Mesenchymal stem cell (in vitro differentiated cells and primary cell): ENCODE measurements at regions not wholly inside any gene's neighbourhood (a gene's known extent, or its start where the extent isn't known, plus 50 kb on each side); places are given as distances from the start of the nearest gene placed in this dataset.
"Not testable (repeated sequence)": the region's sequence is repeated elsewhere in the genome, so short reads cannot be mapped to it uniquely, and the experiment has no call there.

Experiments used
- DNase-seq: peaks from one replicate; pipeline ENCODE4 v3.0.0-alpha.2; 2013
- H2AFZ ChIP-seq: one replicate; pipeline ENCODE4 v1.6.1; 2013; ENCODE audit warnings: low read depth, mild to moderate bottlenecking, control low read depth, inconsistent platforms, low read length, moderate library complexity
- H2AK5ac ChIP-seq: 2 replicates; pipeline ENCODE4 v1.6.1; 2013; ENCODE audit warnings: low read length, moderate library complexity, mild to moderate bottlenecking, inconsistent platforms; ENCODE audit not compliant: severe bottlenecking
- H2BK120ac ChIP-seq: one replicate; pipeline ENCODE4 v1.6.1; 2013; ENCODE audit warnings: low read depth, mild to moderate bottlenecking, inconsistent platforms, low read length, moderate library complexity
- H2BK12ac ChIP-seq, 2 experiments: one replicate each; pipeline ENCODE4 v1.6.1; 2013; ENCODE audit warnings: inconsistent platforms in 2 of 2, low read length in 2 of 2, mild to moderate bottlenecking in 2 of 2, moderate library complexity in 2 of 2, control low read depth in 1 of 2
- H2BK15ac ChIP-seq: one replicate; pipeline ENCODE4 v1.6.1; 2013; ENCODE audit warnings: mild to moderate bottlenecking, low read depth, inconsistent platforms; ENCODE audit not compliant: poor library complexity, severe bottlenecking
- H2BK5ac ChIP-seq: 2 replicates; pipeline ENCODE4 v1.6.1; 2013; ENCODE audit warnings: low read depth, mild to moderate bottlenecking, low read length, control low read depth, inconsistent platforms; ENCODE audit not compliant: poor library complexity, severe bottlenecking
- H3K14ac ChIP-seq, 2 experiments: one replicate each; pipeline ENCODE4 v1.6.1; 2013; ENCODE audit warnings: inconsistent platforms in 2 of 2, low read length in 2 of 2, control low read depth in 1 of 2, mild to moderate bottlenecking in 1 of 2, moderate library complexity in 1 of 2
- H3K18ac ChIP-seq, 2 experiments: one replicate each; pipeline ENCODE4 v1.6.1; 2013; ENCODE audit warnings: inconsistent platforms in 2 of 2, low read length in 2 of 2, control low read depth in 1 of 2, low read depth in 1 of 2, mild to moderate bottlenecking in 1 of 2
- H3K23ac ChIP-seq, 2 experiments: one replicate each; pipeline ENCODE4 v1.6.1; 2013; ENCODE audit warnings: inconsistent platforms in 2 of 2, low read length in 2 of 2, mild to moderate bottlenecking in 2 of 2, moderate library complexity in 2 of 2, control low read depth in 1 of 2
- H3K27ac ChIP-seq: 2 replicates; pipeline ENCODE4 v1.5.1; 2013; ENCODE audit warnings: mild to moderate bottlenecking, moderate library complexity, low read length, control low read depth, inconsistent platforms; ENCODE audit not compliant: poor library complexity, severe bottlenecking
- H3K27me3 ChIP-seq, 2 experiments: 2 replicates each; pipeline versions ENCODE4 v1.6.1 to v1.7.0; 2013; ENCODE audit warnings: low read length in 2 of 2, mild to moderate bottlenecking in 2 of 2, moderate library complexity in 2 of 2, control low read depth in 1 of 2, inconsistent platforms in 1 of 2; ENCODE audit not compliant: control insufficient read depth in 1 of 2, insufficient read depth in 1 of 2
- H3K36me3 ChIP-seq, 2 experiments: 2 replicates each; pipeline versions ENCODE4 v1.6.1 to v1.7.0; 2013; ENCODE audit warnings: low read length in 2 of 2, control low read depth in 1 of 2, inconsistent platforms in 1 of 2, low read depth in 1 of 2, mild to moderate bottlenecking in 1 of 2; ENCODE audit not compliant: insufficient read depth in 2 of 2, control insufficient read depth in 1 of 2
- H3K4ac ChIP-seq, 2 experiments: one replicate each; pipeline ENCODE4 v1.6.1; 2013; ENCODE audit warnings: inconsistent platforms in 2 of 2, low read length in 2 of 2, mild to moderate bottlenecking in 2 of 2, moderate library complexity in 2 of 2, control low read depth in 1 of 2, low read depth in 1 of 2
- H3K4me1 ChIP-seq: 2 replicates; pipeline ENCODE4 v1.6.1; 2013; ENCODE audit warnings: low read depth, low read length, control low read depth; ENCODE audit not compliant: control insufficient read depth, insufficient read depth
- H3K4me2 ChIP-seq: 2 replicates; pipeline ENCODE4 v1.6.1; 2013; ENCODE audit warnings: low read length, mild to moderate bottlenecking, inconsistent platforms; ENCODE audit not compliant: poor library complexity, severe bottlenecking
- H3K4me3 ChIP-seq, 2 experiments: 2 replicates each; pipeline versions ENCODE4 v1.5.1 to v1.7.0; 2013; ENCODE audit warnings: low read length in 2 of 2, mild to moderate bottlenecking in 2 of 2, control low read depth in 1 of 2, low read depth in 1 of 2; ENCODE audit not compliant: insufficient read depth in 1 of 2
- H3K79me1 ChIP-seq: replicated peaks from 2 replicates; pipeline ENCODE4 v1.6.1; 2013; ENCODE audit warnings: mild to moderate bottlenecking, control low read depth, low read length, inconsistent platforms; ENCODE audit not compliant: poor library complexity, severe bottlenecking
- H3K9ac ChIP-seq: 2 replicates; pipeline ENCODE4 v1.7.0; 2013; ENCODE audit warnings: mild to moderate bottlenecking, low read length, moderate library complexity
- H3K9me3 ChIP-seq: 2 replicates; pipeline ENCODE4 v1.7.0; 2013; ENCODE audit warnings: mild to moderate bottlenecking, low read length; ENCODE audit not compliant: control insufficient read depth
- H4K8ac ChIP-seq: one replicate; pipeline ENCODE4 v1.6.1; 2013; ENCODE audit warnings: inconsistent platforms, mild to moderate bottlenecking, low read length, moderate library complexity
- H4K91ac ChIP-seq: one replicate; pipeline ENCODE4 v1.6.1; 2013; ENCODE audit warnings: mild to moderate bottlenecking, low read length, inconsistent platforms
- WGBS: methylation state at CpG from one replicate; pipeline ENCODE4 v1.1.7; 2013; ENCODE audit warnings: mixed read lengths; 5-methylcytosine and 5-hydroxymethylcytosine counted together

DNA sequence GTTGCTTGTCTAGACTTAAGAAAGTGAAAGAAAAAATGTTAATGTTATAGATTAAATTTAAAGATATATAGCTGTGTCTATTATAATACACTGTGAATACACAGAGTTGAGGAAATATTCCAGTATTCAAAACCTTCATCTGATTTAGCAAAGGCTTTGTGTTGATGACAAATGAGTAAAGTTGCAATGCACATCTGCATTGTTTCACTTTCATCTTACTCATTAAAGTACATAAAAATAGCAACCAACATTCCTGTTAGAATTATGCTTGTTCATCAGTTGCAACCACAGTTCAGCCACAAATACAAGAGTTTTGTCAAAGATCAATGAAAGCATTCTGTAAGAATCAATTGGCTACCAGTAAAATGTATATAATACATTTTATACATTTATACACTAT lies 346.4 kb upstream of the SLC7A11 start:
- Histone ChIP-seq H3K4me2 (no peak overlapping the region), H2AFZ (no peak overlapping the region), H2BK5ac (no peak overlapping the region), H3K4me3 (no peak overlapping the region), H3K23ac (no peak overlapping the region), H4K8ac (no peak overlapping the region), H3K14ac (no peak overlapping the region), H3K27ac (no peak overlapping the region), H2BK12ac (no peak overlapping the region), H3K9ac (no peak overlapping the region), H4K91ac (no peak overlapping the region), H3K18ac (no peak overlapping the region), H3K27me3 (no peaks in the 10 kb centered on the region), H2BK120ac (no peak overlapping the region), H3K79me1 (no peaks in the 10 kb centered on the region), H2AK5ac (no peak overlapping the region), H3K4me1 (no peaks in the 10 kb centered on the region), H2BK15ac (no peak overlapping the region), H3K36me3 (no peaks in the 10 kb centered on the region), H3K9me3 (no peaks in the 10 kb centered on the region), H3K4ac (no peak overlapping the region)
- no peak for DNase-seq

DNA sequence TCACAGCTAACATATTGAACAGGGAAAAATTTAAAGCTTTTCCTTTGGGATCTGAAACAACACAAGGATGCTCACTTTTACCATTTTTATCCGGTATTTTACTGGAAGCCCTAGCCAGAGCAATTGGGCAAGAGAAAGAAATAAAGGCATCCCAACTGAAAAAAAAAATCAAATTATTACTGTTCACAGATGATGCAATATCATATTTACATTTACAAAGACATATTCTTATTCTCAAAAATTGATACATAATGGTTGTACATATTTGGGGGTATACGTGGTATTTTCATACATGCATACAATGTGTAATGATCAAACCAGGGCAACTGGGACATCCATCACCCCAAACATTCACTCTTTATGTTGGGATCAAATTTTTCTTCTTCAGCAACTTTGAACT lies 337.0 kb upstream of the SLC7A11 start:
- Histone ChIP-seq H2BK120ac (no peak overlapping the region), H3K9ac (no peak overlapping the region), H3K27ac (no peak overlapping the region), H3K79me1 (no peaks in the 10 kb centered on the region), H3K9me3 (peaks cover 36% of the 10 kb centered on the region), H2BK5ac (no peak overlapping the region), H3K4ac (no peak overlapping the region), H3K27me3 (no peaks in the 10 kb centered on the region), H3K18ac (no peak overlapping the region), H3K4me2 (no peak overlapping the region), H2BK15ac (no peak overlapping the region), H3K36me3 (no peaks in the 10 kb centered on the region), H4K91ac (no peak overlapping the region), H3K4me1 (no peaks in the 10 kb centered on the region), H3K4me3 (no peak overlapping the region), H2AFZ (no peak overlapping the region), H3K23ac (no peak overlapping the region), H4K8ac (no peak overlapping the region), H2AK5ac (no peak overlapping the region), H2BK12ac (no peak overlapping the region), H3K14ac (no peak overlapping the region)
- 100% methylated on average over 1 of the region's 2 CpGs for WGBS
- no peak for DNase-seq

DNA sequence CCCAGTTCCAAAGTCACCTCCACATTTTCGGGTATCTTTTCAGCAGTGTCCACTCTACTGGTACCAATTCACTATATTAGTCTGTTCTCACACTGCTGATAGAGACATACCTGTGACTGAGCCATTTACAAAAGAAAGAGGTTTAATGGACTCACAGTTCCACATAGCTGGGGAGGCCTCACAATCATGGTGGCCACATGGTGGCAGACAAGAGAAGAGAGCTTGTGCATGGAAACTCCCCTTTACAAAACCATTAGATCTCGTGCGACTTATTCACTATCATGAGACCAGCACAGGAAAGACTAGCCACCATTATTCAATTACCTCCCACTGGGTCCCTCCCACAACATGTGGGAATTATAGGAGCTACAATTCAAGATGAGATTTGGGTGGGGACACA lies 335.7 kb upstream of the SLC7A11 start:
- not testable (repeated sequence) for H3K4me1 ChIP-seq, H3K4me2 ChIP-seq, H3K4me3 ChIP-seq, H2BK12ac ChIP-seq, H2BK5ac ChIP-seq, H4K91ac ChIP-seq, H4K8ac ChIP-seq, H3K23ac ChIP-seq, H3K79me1 ChIP-seq, H3K4ac ChIP-seq, H3K36me3 ChIP-seq, H2BK15ac ChIP-seq, H3K18ac ChIP-seq, H2AK5ac ChIP-seq, H2BK120ac ChIP-seq, H3K27ac ChIP-seq, H3K14ac ChIP-seq, H2AFZ ChIP-seq, H3K9ac ChIP-seq, H3K27me3 ChIP-seq
- WGBS = 84% methylated on average over 1 of the region's 3 CpGs
- peaks cover 36% of the 10 kb centered on the region for H3K9me3 ChIP-seq
- peak; percentile 52 for DNase-seq

DNA sequence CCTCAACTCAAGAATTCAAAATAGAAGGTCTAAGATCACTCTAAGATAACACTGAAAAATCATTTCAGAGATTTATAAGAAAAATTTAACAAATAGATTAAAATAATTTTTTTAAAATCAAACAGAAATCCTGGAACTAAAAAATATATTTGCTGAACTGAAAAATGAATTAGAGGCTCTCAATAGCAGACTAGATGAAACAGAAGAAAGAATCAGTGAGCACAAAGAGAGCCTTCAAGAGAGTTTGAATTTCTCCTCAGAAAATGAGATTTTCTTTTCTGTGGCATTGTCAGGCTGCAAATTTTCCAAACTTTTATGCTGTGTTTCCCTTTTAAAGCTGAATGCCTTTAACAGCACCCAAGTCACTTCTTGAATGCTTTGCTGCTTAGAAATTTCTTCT lies 335.0 kb upstream of the SLC7A11 start:
- no peaks in the 10 kb centered on the region for H3K4me1 ChIP-seq
- no peaks in the 10 kb centered on the region for H3K79me1 ChIP-seq
- H2AFZ ChIP-seq = no peak overlapping the region
- no peaks in the 10 kb centered on the region for H3K36me3 ChIP-seq
- H2BK120ac ChIP-seq = no peak overlapping the region
- no peak overlapping the region for H4K91ac ChIP-seq
- H3K18ac ChIP-seq = no peak overlapping the region
- no peak overlapping the region for H3K4me3 ChIP-seq
- H4K8ac ChIP-seq = no peak overlapping the region
- no peak overlapping the region for H3K4me2 ChIP-seq
- no peak overlapping the region for H3K27ac ChIP-seq
- H3K4ac ChIP-seq = no peak overlapping the region
- no peak overlapping the region for H2BK5ac ChIP-seq
- no peak overlapping the region for H3K23ac ChIP-seq
- no peak overlapping the region for H3K9ac ChIP-seq
- no peak overlapping the region for H2AK5ac ChIP-seq
- H2BK15ac ChIP-seq = no peak overlapping the region
- no peak overlapping the region for H3K14ac ChIP-seq
- no peak for DNase-seq
- H3K27me3 ChIP-seq = no peaks in the 10 kb centered on the region
- peaks cover 36% of the 10 kb centered on the region for H3K9me3 ChIP-seq
- H2BK12ac ChIP-seq = no peak overlapping the region
